HK-2 (cell line): ENCODE measurements at regions not wholly inside any gene's neighbourhood (a gene's known extent, or its start where the extent isn't known, plus 50 kb on each side); places are given as distances from the start of the nearest gene placed in this dataset.
A peak's percentile ranks its signal among the peaks of the same experiment; 100 is the strongest.
"Not testable (repeated sequence)": the region's sequence is repeated elsewhere in the genome, so short reads cannot be mapped to it uniquely, and the experiment has no call there.

ENCODE experiments used
- DNase-seq: peaks from one replicate; pipeline ENCODE4 v3.0.0-alpha.2; 2018; ENCODE audit not compliant: unreplicated experiment

DNA sequence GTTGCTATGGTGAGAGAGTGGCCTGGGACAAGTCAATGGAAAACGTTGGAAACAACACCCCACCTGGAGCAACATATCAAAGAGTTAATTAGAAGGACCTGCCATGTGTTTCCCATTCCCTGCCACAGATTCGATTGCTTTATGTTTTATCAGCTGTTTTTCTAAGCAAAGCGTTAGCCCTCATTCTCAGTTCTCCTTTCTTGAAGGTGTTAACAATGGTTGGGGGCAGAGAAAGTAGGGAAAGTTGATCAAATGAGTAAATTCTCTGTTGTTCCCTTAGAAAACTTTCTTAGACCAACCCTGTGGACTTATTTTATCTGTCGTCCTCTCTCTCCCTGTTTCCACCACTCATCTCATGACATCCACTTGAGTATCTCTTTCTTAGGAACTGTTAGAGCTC is 102.5 kb downstream of the ADAMTS15 start:
- no peak for DNase-seq

DNA sequence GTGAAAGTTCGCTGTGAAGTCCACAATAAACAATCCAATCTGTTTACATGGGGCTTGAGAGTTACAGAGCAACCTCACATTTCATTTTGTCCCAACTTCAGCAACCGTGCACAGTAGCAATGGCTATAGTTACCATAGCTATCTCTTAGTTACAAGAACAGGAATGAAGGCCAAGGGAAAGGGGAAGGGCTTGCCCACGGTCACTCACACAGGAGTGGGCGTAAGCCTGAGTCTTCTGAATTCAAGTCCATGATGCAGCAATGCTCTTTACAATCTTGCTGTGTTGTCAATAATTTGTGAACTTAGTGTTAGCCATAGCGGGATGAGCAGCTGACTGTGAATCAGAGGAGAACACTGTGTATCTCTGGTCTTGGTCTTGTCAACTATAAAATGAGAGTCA is 102.9 kb downstream of the ADAMTS15 start:
- no peak for DNase-seq

DNA sequence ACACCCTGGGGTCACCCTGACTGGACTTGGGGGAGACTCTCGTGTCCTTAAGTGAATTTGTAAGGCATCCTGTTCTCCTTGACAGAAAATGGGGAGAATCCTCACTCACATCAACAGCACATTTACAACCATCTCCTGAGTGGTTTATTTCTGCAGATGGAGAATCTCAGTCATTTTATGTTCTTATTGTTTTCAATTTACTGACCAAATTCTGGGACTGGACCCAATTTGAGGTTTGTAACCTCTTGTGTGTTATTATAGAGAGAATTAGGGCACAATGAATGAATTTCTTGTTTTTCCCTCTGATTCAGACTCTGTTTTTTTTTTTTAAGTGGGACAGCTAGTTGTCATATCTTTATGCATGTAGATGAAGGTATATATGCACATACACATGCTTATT is 104.9 kb downstream of the ADAMTS15 start:
- no peak for DNase-seq

DNA sequence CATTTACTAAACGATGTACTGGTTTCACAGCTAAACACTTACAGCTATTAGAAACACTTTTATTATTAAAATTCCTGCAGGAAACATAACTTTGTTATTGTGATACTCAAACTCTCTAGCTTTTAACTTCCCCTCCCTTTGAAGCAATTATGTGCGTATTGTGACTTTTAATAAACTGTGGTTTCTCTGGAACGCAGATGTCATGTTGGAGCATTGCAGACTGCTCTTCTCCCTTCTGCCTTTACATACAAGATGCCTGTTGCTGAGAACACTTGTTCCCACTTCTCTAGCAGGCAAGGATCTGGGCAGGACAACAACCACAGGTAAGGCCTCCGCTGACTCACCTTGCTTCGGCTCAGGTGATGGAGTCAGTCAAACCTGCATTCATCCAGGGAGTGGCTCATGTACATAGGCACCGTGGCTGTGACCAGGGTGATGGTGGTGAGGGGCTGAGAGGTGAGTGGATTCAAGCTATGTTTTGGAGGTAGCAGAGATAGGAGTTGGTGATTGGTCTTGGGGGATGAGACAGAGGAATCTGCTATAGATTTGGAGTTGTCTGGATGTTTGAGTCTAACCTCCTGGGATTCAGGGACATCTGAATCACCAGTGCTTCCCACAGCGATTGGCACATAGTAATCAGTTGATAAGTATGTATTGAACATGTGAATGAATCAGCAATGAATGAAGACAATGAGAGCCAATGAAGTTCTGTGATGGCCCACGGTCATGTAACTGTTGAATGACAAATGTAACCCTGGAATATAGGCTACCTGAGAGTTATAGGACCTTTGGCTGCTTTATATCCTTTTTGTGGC is 106.0 kb downstream of the ADAMTS15 start:
- DNase-seq = no peak

DNA sequence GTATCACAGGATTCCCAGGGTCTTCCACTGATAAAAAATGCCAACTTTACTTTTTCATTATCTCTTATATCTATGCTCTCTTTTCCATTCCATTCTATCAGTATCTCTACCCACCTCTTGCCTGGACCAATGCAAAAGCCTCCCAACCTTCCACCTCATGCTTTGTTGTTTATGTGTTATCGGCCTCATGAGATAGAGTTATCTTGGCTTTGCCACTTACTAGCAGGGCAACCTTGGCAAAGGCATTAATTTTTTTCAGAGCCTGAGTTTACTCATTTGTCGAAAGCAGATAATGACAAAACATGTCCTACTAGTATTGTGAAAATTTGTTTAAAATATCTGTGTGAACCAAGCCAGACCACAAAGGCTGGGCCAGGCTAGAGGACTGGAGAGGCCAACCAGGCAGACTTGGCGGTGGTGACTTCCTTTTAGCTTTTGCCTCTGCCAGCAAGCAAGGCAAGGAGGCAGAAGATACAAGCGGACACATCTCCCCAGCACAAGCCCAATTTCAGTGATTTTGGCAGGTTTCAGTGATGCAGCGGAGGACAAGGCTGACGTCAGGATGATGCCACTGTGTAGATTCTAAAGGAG is 106.9 kb downstream of the ADAMTS15 start:
- DNase-seq = no peak

DNA sequence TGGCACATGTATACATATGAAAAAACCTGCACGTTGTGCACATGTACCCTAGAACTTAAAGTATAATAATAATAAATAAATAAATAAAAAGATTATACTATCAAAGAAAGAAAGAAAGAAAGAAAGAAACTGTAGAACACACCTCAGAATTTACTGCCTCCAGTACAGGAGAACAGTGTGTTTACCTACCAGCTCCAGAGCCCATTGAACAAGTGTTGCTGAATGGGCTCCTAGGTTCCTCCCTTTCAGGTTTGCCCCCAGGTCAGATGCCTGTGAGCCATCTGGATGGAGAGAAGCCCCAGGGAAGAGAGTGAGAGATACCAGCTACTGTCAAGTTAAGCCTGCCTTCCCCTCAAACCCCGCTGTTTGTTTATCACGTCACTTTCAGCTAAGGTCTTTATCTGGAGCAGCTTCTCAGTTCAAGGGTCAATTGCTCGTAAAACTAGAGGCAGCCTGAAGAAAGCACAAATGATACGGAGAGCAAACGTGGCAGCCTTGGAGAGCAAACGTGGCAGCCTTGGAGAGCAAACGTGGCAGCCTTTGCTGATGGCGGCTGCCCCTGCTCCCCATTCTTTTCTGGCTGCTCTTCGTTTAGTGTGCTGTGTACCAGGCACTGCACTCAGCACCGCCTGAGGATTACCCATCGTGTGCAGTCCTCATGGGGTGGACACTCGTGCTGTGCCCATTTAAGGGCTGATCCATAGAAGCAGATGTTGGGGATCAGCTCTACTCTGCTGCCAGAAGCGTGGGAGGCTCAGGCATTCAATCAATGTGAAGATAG is 111.7 kb downstream of the ADAMTS15 start:
- DNase-seq = no peak

DNA sequence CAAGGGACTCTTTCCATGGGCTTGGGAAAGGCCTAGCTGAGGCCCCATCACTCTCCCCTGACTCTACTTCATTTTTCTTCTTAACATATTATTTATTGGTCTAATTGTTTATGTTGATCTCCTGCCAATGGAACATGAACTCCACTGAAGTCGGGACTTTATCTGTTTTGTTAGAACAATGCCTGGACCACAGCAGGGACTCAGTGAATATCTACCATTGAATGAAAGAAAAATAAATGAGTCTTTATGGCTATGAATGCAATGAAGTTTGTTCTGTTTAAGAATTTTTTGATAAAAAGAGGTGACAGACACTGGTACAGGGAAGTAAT is 112.3 kb downstream of the ADAMTS15 start:
- DNase-seq = no peak

DNA sequence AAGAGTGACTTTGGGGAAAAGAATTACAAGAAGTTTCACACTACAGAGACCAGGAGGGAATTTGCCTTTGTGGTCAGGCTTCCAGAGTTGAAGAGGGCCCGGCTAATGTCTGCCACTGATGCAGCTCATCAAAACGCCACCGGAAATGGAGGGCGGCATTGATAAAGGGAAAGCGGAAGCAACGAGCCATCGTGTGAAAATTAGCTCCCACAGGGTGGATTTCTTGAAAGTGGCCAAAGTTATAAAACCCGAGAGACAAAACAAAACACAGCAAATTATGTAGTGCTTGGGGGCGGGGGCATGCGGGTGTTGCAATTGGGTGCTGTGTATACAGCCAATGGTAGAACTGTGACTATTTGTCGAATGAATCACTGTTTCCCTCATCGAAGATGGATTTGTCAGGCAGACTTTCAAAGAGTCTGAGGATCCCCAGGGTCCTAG is 113.0 kb downstream of the ADAMTS15 start:
- DNase-seq = no peak

DNA sequence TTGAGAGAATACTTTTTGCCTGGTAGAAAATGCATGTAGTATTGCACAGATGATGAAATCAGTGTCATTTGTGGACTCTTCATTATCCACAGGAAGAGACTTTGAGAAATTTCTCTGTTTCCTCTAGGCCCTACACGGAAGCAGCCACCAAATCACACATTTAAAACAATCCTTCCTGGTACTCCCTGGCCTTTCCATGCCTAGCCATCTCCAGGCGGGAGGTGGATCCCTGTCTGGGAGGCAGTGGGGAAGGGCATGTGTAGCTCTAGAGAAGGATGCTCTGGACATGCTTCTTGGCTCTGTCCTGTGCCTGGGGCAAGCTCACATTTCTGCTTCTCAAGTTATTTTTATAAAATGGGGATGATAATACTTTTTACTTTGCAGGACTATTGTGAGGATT is 114.1 kb downstream of the ADAMTS15 start:
- no peak for DNase-seq

DNA sequence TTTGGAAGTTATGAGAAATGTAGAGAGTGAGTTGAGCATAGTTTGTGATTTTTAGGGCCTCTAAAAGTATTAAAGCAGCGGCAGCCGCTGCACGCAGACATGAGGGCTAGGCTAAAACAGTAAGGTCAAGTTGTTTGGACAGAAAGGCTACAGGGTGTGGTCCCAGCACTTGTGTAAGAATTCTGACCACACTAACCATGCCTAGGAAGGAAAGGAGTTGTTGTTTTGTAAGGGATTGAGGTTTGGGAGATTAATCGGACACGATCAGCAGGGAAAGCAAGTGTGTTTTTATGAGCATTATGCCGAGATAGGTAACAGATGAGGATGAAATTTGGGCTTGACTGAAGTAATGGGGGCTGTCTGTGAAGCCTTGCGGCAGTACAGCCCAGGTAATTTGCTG is 117.9 kb downstream of the ADAMTS15 start:
- not testable (repeated sequence) for DNase-seq

DNA sequence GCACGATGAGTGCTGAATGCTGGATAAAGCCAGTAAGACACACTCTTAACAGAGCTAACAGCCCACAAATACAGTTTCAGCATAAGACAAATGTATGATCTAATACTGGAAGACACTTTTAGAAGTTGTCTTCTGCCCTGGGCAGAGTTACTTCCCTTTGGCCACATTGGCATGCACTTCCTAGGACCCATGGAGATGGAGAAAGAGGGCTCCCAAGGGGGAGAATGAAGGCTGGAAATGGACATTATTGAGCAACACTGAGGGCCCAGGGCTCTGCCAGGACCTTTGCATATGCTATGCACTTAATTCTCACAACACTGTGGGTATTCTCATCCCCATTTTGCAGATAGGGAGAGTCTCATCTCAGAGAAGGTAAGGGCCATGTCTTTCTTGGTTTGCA is 123.1 kb downstream of the ADAMTS15 start:
- no peak for DNase-seq

DNA sequence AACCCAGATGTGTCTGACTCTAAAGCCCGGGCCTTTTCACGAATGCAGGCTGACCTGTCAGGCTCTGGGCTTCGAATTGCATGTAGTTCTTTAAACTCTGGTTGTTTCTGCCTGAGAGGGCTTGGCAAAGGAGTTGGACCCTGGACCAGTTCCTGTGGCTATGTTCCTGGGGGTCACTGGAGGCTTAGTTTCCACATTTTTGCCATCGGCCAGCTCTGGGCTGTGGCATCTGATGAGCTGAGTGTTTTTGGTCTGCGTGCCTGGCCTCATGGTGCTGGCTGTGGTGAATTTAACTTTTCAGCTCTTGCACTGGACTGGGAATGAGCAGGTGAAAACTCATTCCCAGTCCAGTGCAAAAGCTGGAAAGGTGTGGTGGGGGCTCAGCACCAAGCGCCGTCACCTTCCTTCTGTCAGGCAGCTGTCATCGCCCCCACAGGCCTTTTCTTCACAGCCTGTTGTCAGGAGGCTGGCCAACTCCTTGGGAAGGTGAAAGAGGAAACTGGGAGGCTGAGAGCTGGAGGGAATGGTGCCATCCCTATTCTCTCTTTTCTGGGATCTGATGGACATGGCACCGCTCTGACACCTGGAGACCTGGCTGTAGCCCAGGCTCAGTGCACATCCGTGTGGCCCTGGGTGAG is 123.6 kb downstream of the ADAMTS15 start:
- no peak for DNase-seq

DNA sequence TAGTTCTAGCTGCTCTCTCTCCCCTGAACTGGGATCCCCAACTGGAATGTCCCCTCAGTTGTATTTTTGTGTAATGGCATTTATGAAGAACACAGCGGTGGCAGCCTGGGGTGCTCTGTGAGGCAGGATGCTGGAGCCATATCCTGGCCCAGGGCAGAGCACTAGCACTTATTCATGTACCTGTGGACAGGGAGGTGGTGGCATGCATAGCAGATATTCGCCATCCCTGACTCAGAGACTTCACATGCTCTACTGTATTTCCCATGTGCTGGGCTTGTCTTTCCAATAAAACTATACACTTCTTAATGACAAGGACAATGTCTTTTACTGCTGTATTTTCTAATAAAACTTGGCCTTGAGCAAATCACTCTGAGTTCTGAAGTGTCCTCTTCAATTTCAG is 125.3 kb downstream of the ADAMTS15 start:
- no peak for DNase-seq

DNA sequence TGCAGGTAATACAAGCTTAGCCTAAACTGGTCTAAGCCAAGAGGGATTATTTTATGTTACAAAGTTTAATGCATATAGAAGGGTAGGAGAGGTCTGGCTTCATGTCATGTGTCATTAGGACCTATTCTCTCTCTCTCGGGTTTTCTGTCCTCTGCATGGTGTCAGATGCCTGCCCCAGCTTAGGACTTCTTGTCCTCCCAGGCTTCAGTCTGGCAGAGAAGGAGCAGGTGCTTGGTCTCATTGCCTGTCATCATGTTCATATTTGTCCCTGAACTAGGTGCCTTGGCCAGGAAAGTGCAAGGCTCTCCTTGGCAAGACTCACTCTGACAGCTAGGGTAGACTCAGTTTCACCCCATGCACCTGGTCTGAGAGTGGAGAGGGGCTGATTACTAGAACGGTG is 126.3 kb downstream of the ADAMTS15 start:
- DNase-seq = no peak

DNA sequence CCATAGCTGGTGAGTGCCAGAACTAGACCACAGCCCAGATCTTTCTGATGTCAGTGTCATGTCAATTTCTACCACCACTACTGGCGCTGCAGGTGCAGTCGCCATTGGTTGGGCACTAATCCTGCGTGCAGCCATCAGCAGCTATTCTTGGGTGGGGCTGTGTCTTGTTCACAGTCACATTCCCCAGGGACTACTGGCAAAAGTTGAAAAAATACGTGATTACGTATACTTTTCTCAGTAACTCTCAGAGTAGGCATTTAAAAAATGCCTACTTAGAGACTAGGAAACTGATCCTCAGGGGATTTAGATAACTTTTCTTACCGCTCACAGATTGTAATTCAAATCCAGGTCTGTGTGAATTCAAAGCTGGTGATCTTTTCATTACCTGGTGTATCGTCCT is 127.7 kb downstream of the ADAMTS15 start:
- DNase-seq = no peak

DNA sequence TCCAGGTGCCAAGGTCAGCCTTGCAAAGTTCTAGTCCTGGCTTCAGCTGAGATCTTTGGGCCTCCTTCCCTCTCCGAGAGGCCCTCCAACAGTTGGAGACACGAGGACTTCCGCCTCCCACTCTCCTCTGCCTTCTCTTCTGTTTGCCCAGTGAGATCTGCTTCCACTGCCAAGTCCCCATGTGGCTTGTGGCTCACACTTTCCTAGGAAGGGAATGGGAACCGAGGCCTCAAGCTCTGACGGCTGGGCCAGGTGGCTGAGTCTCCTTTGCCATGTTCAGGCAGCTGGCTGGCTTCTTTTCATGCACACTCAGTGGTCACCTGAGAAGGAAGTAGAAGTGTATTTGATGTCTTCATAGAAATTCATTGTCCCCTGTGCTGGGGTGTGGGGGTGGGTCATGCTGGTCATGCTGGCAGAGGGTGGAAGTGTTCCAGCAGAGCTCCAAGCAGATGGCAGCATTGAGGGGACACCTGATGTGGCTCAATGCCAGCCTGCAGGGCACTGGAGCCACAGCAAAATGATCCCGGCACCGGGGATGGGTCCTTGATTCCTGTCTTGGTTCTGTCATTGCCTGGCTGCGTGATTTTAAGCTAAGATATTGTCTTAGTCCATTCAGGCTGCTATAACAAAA is 130.4 kb downstream of the ADAMTS15 start:
- DNase-seq = no peak

DNA sequence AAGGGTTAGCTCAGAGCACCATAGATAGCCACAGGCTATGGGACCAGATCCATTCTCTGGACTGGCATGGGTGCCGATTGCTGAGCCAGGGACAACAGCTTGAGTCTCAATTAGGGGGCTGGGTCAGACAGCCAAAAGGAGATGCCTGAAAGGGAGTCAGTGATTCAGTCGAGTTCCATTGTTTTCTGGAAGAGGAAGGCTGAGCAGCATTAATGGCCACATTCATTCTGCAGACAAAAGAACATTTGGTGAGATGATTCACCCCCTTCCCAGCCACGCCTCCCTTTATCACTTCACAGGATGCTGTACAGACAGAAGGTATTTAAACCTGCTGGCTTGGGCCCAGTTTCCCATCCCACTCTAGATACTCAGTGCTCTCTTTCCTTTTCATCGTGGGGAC is 131.9 kb downstream of the ADAMTS15 start:
- peak; percentile 41 for DNase-seq

DNA sequence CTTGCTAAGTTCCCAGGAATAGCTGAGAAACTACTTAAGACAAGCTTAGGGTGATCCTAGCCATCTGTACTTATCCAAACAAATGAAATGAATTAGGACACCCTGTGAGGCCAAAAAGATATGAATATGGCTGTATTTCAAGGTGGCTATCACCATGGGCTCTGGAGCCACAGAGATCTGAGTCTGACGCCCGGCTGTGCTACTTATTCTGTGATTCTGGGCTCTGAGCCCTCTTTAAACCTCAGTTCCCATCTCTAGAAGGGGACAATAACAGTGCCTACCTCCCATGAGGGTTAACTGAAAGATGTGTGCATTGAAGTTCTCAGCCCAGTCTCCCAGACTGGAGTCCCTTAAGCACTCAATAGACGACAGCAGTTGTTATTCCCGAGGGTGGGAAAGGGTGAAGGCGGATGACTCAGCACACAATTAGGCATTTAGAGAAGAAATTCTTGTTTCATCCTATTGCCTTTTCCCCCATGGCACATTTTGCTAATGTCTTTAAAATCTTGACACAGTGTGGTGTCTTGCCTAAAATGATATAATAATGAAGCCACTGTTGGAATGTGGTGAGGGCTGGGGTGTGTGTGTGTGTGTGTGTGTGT is 132.5 kb downstream of the ADAMTS15 start:
- no peak for DNase-seq

DNA sequence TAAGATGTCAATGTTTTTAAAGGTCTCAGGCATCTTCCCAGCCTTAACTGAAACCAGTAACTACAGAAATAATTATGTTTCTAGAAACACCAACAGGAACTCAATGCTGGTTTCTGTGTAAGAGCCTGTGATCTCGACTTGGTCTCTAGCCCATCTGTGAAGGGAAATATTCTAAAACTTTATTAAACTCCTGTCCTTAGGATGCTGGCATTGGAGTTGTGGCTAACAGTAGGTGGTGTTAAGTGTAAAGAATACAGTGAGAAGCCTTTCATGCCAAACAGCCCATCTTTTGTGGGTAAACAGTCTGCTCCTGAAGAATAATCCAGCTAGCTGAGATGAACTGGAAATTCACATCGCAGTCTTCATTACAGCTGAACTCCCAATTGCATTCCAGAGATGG is 133.2 kb downstream of the ADAMTS15 start:
- no peak for DNase-seq

DNA sequence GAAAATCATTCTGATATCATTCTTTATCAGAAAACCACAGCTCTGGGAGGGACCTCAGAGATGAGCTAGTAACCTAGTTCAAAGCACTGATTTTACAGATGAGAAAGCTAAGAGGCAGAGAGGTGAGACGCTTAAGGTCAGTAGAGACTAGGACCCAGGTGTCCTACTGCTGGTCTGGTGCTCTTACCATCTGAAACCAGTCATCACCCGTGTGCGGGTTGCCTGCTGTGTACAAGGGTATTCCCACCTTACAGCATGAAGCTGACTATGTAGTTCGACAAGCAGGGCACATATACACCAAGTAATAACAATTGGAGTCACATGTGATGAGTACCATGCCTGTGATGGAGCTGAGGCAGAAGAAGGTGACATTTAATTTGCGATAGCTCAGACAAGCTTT is 133.7 kb downstream of the ADAMTS15 start:
- no peak for DNase-seq

DNA sequence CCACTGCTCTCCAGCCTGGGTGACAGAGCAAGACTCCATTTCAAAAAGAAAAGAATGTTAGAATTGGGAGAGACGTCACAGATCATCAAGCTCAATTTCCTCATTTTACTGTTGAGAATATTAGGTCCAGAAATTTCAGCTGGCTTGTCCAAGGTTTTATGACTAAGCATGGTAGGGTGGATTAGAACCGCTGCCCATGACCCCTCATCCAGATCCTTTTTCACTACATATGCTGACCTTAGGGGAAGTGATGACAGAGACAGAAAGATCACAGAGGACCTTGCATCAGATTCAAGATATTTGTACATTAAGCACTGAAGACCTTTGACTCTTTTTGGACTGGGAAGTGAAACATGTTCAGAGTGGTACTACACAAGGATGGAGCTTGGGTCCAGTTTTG is 134.5 kb downstream of the ADAMTS15 start:
- DNase-seq = no peak

DNA sequence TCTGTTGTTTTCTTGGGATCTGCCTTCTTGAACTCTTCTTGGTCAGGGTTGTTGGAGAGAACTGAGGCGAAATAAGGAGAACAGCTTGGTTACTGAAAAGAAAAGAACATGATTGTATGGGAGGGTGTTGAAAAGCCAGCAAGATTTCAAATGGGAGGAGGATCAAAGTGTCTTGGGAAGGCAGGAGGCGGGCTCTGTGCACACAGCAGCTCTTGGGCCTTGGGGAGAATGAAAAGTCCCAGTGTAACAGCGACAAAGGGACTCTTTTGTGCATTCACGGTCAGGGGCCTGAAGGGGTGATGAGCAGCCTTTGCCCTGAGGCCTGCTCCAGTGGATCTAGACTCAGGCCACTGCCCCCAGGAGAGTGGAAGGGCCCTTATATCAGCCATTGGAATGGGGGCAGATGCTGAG is 135.4 kb downstream of the ADAMTS15 start:
- DNase-seq = no peak
